HL-60/S4 treated with phorbol 12-myristate 13-acetate at 8.2 ng/mL for 4 days and 3 days (cell line): ENCODE measurements at regions not wholly inside any gene's neighbourhood (a gene's known extent, or its start where the extent isn't known, plus 50 kb on each side); places are given as distances from the start of the nearest gene placed in this dataset.

Experiments
- in situ Hi-C: fragments of 300-500 bp; cut with MboI; formaldehyde crosslinking; loops from 2 replicates; pipeline ENCODE4 v1.15.0; 2022; ENCODE audit warnings: low sequenced_read_pairs

DNA sequence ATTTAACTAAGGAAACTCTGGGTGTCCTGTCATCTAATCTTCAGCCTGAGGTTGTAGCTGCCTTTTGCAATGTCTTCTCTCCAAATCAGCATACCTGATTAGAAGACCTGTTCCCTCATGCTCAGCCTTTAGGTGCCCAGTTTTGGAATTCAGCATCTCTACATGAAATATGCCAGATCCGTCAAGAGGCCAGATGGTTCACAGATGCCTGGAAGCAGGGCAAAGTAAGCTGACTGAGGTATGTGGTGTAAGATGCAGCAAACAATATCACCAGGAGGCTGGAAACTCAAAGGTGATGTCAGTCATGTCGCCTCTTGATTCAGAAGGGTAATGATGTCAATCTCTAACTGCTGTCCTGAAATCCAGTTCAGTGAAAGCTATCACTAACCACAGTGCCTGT, 324.4 kb downstream of the PRELID2 start:
- in situ Hi-C loops, result no loop called here

- in situ Hi-C loops, result no loop called here
These were observed 324.8 kb downstream of the PRELID2 start for GRCh38 chr5:145510324-145510723.

- in situ Hi-C loops, result no loop called here
These were observed 325.6 kb downstream of the PRELID2 start for GRCh38 chr5:145509336-145510136.

DNA sequence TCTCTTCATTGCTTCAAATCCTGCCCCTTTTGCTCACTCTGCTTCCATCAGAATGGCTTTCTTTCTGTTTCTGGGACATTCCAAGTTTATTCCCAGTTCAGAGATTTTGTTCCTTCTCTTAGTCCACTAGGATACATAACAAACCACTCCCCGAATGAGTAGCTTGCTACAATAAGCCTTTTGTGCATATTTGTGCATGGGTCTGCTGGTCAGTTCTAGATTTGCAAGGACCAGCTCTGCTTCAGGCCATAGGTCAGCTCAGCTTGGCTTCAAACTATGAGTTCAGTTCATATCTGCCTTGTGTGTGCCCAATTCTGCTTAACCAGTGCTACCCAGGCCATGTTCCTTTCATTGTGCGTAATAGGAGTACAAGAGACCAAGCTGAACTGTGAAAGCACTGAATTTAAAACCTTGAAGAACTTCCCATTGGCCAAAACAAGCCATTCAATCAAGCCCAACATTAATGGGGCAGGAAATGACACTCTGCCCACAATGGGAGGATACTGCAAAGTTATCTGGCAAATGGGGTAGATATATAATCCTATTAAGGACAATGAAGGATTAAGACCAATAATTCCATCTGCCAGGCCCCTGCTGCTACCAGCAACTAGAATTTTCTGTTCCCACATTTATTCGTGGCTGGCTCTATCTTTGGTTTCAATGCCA, 328.8 kb downstream of the PRELID2 start:
- in situ Hi-C loops, result no loop called here

DNA sequence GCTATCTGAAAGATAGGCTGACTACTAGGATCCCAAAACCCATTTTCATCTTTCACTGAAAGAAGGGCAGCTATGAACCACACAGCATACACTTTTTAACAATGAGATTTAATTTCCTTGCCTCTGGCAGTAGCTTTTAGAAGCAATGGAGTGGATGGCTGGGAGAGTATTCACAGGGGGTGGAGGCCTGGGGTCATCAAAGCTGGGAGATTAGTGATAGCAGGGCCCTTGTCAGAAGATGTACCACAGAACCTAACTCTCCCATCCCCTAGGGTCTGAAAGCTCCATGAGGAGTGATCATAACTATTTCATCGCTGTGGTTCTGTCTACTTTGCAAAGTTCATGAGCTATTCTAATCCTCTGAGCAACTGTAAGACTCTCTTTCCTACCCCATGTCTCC, 332.2 kb downstream of the PRELID2 start:
- in situ Hi-C loops, result no loop called here

DNA sequence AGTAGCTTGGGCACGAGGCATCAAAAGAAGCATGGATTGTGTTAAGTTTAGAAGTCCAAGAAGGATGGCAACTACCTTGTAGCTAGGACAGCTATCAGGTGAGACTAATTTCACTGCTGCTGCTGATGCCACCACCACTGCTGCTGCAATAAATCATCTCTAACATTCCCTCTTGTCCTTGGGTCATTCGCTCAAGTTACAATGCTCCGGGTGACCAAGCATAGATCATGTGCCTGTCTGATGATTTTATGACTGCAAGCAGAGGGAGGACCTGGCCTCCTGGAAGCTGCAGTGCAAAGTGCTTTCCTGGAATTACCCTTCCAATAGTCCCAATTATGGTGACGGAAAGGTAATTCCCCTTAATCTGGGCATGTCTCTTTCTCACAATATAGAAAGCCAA, 334.4 kb downstream of the PRELID2 start:
- in situ Hi-C loops, result no loop called here

DNA sequence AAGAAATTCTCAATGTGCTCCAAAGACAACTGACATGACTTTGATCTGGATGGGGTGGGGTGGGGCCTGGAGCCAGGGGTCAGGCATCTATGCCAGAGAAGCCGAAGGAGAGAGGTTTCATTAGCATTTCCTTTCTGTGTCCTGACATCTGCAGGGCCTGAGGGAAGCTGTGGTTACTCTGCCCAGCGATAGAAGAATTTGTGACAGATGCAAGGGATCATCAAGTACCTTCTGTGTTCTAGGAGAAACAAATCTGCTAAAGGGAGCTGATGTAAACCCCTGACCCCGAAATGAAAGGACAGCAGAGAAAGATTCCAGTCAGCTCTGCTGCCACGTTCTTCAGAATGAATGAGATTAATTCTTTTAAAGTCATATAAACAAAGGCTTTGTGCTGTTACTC, 335.7 kb downstream of the PRELID2 start:
- in situ Hi-C loops, result no loop called here

DNA sequence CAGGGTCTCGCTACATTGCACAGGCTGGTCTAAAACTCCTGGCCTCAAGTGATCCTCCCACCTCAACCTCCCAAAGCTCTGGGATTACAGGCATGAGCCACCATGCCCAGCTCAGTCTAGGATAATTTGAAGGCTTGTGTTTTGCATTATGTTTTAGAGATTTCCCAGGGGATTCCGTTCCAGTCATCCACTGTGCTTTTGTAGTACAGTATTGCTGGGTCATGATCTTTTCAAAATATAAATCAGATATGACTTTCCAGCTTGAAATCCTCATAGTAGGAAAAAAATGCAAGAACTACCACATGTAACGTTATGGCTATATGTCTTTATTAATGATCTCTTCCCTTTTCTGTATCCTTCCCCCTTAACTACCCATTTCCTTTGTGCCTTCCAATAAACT, 338.1 kb downstream of the PRELID2 start:
- in situ Hi-C loops, result no loop called here

DNA sequence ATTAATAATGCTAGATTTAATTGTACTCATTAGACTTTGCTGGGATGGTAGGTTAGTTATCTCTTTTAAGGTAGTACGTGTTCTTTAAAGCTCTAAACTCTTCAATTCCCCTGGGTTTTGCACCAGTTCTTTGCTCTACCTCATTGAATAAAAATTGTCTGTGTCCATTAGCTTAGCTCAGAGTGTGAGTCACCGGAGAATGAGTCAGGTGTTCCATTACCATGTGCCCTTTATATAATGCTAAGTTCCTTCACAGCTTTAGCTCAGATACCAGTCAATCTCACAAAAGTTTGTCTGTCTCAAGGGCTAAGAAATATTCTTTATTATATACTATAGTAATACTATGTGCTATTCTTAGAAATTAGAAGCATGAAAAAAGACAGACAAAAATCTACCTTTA, 339.4 kb downstream of the PRELID2 start:
- in situ Hi-C loops, result no loop called here

DNA sequence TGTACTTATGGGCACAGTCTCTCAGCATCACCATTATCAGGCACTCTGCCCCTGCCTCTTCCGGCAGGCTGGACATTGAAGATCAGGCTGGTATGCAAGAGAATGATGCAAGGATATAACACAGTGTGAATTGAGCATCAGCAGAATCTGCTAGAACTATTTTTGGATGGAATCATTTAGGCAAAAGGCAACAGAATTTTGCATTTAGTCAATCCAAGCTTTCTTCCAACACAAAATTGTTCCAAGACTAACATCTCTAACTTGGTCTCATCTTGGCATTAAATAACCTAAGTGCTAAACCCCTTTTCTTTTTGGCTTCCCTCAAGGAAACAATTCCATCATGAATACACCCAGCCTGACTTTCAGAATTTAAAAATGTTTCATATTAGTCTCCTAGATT, 339.9 kb downstream of the PRELID2 start:
- in situ Hi-C loops, result no loop called here

- in situ Hi-C loops, result no loop called here
These were observed 341.7 kb downstream of the PRELID2 start for GRCh38 chr5:145493435-145493834.

GRCh38 chr5:145489516-145489915, 345.6 kb downstream of the PRELID2 start:
- in situ Hi-C loops, result no loop called here

GRCh38 chr5:145484158-145484557, 351.0 kb downstream of the PRELID2 start:
- in situ Hi-C loops, result no loop called here

DNA sequence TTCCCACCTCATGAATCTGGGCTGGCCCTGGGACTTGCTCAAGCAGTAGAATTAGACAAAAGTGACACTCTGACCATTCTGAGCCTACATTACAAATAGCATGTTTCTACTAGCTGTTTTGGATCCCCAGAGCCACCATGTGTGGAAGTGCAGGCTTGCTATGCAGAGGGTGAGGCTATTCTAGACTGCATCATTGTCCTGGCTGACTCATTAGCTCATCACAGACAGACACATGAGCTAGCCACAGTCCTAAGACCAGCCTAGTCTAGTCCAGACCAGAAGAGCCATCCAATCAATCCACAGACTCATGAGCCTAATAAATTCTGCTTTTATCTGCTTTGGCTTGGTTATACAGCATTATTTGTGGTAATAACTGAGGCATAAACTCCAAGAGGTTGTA, 351.9 kb downstream of the PRELID2 start:
- in situ Hi-C loops, result no loop called here

DNA sequence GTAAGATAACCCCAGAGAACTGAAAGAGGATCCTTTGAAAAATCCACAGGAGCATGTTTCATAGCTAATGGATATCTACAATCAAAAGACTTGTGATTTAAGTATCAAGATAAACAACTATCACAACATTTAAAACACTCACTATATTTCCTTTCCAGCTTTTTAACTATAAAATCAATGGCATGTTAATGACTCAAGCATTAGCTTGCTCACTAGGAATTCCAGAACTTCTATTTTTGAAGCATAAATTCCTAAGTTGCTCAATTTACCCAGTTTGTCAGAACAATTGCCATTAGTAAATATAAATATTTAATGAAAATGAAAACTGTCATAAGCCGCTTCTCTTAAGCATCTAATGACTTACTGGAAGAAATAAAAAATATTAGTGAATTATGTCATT, 355.3 kb downstream of the PRELID2 start:
- in situ Hi-C loops, result no loop called here

DNA sequence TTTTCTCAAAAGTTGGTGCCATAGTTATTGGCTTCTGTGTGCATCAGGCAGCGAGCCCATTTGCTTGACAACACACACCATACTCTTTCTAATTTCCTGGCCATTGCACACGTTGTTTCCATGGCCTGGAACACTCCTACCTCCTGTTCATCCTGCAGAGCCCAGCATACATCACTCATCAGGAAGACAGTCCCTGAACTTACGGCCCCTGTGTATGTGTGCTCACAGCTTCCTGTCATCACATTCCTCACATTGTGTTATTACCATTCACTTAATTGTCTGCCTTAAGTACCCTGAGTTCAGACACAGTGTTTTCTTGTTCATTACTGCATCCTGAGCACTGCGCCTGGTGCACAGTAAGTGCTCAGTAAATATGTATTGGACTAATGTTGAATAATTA, 355.9 kb downstream of the PRELID2 start:
- in situ Hi-C loops, result no loop called here

GRCh38 chr5:145478651-145479050, 356.5 kb downstream of the PRELID2 start:
- in situ Hi-C loops, result no loop called here

GRCh38 chr5:145473042-145473642, 362.0 kb downstream of the PRELID2 start:
- in situ Hi-C loops, result no loop called here

DNA sequence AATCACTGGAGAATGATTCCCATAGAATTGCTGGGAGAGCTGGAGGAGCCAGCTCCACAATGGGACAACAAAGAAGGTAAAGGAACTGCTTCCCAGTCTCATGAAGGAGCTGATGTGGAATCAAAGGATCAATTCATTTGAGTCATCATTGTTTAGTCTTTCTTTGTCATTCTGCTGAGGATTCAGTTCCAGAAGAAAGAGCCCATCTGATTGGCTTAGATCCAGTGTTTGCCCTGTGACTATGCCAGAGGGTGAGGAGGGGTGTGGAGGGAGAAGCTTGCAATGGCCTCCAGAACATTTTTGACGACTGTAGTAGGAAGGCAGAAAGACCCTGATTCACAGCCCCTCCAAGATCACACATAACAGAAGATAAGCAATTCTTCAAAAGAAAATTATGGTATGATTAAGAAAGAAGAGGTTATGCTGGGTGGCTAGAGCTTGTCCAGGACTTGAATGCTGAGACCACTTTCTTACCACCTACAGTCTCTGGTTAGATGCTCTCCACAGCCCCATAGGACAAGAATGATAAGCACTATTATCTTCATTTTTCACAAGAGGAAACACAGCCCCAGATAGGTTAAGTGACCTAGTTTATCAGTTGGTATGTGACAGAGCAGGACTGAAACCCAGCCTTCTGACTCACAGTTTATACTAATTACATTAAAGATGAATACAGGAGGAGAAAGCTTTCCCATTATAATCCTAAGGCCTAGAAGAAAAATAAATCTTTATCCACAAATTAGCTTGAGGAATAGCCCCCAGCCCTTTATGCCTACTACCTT, 363.1 kb downstream of the PRELID2 start:
- in situ Hi-C loops, result no loop called here

DNA sequence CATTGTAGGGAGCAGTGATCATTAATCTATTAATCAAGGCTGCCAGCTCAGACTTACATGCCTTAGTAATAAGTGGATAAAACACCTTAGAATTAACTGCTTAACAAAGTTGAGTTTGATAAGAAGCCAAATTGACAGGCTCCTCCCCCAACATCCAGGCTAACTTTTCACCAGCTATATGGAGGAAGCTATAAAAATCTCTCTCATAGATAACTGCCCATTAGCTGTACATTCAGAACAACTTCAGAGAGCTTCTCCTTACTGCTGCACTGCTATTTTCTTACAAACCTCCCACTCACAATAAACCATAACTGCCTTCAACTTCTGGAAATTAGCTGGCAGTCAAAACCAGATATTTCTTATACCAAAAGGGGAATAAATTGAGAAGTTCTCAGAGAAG, 364.1 kb downstream of the PRELID2 start:
- in situ Hi-C loops, result no loop called here

DNA sequence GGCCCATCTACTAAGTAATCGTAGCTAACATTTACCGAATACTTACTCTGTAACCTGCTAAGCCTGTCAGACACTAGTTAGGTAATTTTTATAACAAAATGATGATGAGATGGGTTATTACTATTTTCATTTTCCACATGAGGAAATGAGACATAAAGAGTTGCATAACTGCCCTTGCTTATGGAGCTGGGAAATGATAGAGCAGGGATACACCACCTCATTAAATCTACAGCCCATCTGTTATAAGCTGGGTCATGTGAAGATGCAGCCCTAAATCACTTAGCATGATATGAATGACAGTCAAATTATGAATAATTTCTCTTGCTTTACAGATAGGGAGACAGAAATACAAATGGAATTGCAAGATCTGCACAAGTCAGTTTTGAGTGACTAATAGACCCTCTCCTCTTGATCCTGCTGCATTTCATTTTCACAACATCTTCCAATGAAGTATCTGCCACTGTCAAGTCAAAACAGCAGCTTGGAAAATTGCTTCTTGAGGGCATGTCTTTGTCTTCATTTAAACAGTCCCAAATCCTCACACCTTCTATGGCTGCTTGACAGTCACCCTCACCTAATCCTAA, 364.7 kb downstream of the PRELID2 start:
- in situ Hi-C loops, result no loop called here
